HG02870 (cell line): ENCODE measurements at regions not wholly inside any gene's neighbourhood (a gene's known extent, or its start where the extent isn't known, plus 50 kb on each side); places are given as distances from the start of the nearest gene placed in this dataset.
A peak's percentile ranks its signal among the peaks of the same experiment; 100 is the strongest.
"Not testable (repeated sequence)": the region's sequence is repeated elsewhere in the genome, so short reads cannot be mapped to it uniquely, and the experiment has no call there.

Source experiments
- ATAC-seq: cut with Tn5 transposase; IDR thresholded peaks from one replicate; pipeline ENCODE4 v1.9.1; 2021; ENCODE audit warnings: mild to moderate bottlenecking, moderate library complexity; ENCODE audit not compliant: unreplicated experiment

DNA sequence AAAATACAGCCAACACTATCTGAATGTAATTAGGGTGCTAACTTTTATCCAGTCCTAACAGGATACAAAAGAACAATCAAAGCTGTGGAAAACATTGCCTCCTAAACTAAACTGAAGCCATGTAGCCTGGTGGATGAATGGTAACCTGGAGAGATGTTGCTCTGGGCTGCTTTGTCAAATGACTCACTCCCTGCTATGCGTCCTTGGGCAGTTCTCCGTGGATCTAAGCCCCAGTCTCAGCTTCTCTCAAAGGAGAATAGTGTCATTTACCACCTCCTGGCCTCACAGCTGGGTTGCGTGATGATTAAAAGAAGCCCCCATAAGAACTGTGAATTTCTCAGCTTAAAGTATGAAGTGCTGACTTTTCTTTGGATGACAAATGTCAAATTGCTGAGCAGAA is 203.7 kb downstream of the ICOS start:
- no peak for ATAC-seq

DNA sequence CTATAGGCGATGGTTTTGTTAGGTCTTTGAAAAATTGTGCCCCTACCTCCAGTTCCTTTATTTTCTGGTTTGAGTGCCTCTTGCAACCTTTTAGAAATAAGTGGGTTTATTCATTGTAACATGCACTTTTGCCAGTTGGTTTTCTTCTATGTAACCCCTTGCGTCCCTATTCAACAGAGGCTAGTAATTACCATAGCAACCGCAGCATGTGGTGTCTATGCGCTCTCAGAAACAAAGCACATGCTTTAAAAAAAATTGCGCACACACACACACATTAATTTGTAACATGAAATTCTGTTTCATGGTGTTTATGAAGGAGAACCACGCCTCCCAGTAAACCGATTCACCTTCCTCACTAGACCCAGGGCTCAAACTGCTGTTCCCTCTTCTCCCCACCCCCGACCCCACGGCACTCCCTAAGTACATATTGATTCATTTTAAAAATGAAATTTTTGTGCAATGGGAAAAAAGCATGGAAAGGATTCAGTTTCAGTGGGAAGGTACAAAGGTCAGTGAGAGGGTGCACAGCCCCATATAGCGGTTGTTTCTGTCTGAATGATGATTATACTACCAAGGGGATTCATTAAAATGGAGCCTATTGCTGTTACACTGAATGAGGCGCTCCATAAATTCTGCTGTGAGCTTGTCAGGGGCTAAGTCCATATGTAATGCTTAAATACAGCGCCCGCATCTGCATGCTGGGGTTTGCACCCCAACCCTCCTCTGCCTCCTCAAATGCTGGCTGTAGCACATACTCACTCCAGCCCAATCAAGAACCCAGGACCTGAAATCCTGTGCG is 206.9 kb downstream of the ICOS start:
- ATAC-seq = no peak

DNA sequence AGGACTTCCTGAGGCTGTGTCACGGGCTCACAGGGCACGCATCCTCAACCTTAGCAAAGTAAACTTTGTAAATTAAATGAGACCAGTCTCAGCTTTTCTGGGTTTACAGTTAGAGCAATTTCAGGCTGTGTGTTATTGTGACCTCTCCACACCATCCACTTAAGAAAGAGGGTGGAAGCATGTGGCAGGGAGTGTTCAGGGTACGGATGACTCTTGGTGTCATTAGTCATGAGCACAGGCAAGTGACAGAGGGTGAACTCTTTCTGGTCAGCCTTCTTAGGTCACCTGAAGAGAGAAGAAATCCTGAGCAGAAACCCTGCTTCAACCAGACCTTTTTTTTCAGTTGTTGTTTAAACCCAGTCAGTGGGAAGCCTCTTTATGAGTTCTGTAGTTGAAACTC is 207.9 kb downstream of the ICOS start:
- ATAC-seq = no peak

DNA sequence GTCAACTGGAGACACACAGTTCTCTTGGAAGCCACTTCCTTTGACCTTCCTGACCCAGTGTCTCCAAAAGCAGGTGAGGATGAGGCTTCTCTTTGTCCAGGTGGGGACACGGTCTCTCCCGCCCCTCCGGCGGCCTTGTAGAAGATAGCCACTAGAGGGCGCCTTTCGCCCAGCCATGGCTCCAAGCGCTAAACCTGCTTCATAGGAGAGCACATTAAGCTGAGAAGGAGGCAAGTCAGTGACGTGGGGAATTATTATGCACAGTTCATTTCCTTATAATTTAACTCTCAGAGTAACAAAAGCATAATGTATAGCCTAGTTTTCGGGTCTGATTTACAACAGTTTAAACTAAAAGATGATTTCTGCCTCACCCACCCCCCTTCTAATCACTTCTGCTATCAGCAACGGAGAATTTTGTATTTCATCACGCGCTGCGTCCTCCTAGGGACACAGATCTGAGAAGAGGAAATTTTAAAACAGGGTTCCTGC is 208.7 kb downstream of the ICOS start:
- ATAC-seq = peak; percentile 98

DNA sequence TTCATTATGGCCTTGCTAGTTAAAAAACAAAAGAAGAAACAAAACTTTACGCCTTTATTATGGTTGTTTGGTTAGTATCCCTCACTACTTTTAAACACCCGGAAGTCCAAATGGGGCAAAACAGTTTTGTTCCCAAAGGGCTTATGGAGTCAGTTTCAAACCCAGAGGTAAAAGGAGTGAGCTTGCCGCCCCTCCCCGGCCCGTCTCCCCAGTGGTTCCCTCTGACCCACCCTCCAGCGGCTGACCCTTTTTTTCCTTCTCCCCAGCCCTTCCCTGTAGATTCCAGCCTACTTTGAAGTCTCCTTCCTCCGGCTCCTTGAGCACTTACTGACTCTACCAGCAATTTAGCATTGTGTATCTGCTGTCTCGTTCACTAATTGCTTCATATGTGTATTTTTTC is 209.2 kb downstream of the ICOS start:
- no peak for ATAC-seq

DNA sequence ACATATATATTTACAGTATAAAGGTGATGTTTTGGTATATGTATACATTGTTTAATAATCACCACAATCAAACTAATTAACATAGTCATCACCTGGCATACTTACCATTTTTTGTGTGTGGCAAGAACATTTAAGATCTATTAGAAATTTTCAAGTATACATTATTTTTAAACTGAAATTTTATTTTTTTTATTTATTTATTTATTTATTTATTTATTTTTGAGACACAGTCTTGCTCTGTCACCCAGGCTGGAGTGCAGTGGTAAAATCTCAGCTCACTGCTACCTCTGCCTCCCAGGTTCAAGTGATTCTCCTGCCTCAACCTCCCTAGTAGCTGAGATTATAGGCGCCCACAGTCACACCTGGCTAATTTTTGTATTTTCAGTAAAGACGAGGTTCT is 210.5 kb downstream of the ICOS start:
- ATAC-seq = not testable (repeated sequence)

DNA sequence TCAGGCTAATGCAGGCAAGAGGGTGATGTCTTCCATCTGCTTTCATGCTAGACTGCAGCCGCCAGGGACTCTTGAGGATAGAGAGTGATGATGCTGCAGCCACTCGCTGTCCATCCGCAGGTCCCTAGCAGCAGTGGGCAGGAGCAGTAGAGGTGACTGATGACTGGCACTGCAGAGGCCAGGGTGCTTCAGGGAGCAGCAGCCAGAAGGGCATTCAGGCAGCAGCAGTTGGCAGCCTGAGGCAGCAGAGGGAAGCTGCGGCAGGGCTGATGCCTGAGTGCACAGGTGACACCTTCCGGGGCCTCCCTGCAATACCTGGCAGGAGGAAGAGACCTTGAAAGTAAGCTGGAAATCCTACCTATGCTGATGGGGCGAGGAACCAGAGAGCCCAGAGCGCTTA is 214.2 kb downstream of the ICOS start:
- no peak for ATAC-seq

DNA sequence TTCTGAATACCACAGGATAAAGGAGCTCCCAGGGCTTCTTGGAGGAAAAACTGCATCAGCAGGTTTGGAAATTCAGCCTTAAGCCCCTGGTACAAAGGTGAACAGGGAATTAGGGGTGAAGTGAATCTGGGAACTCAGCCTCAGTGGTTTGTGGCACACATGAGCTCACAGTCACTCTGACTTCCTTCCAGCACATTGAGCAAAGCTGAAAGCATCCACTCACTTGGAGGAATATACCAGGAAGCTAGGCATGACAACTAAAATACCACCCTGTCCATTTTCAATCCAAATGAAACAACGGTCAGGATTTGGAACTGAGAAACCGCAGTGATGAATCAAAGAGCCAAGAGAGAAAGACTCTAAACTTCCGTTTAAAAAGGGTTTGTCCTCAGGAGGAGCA is 216.1 kb downstream of the ICOS start:
- no peak for ATAC-seq

DNA sequence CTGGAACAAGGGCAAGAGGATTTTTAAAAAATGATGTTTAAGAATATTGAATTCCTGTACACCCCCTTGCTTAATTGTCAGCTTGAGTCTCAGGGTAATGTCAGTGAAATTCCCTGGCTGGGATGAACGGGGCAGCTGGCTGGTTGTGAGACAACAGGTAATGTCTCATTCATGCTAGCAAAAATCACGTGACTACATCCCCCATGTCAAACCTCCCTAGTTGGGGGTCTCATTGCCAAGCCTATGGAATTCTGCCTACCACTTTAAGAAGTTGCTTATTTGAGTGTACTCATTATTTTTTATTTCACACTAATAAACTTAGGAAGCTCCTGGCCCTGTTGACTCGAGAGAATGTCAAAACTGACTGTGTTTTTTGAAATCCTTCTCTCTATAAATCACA is 218.3 kb downstream of the ICOS start:
- no peak for ATAC-seq

DNA sequence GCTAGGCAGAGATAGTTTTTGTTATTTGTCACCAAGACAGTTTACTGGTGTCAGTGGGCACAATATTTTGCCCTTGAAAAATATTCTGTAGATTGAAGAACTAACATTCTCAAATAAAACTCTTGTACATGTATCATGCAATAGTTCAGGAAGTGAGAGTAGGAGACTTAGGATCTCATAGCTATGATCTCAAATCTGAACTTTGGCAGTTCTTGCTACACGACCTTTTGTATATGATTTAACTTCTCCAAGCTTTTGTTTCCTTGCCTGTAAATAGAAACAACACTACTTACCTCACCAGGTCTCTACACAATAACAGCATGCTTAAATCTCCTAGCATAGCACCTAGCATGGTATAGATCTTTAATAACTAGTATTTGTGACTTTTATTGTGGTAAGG is 219.9 kb downstream of the ICOS start:
- ATAC-seq = no peak

DNA sequence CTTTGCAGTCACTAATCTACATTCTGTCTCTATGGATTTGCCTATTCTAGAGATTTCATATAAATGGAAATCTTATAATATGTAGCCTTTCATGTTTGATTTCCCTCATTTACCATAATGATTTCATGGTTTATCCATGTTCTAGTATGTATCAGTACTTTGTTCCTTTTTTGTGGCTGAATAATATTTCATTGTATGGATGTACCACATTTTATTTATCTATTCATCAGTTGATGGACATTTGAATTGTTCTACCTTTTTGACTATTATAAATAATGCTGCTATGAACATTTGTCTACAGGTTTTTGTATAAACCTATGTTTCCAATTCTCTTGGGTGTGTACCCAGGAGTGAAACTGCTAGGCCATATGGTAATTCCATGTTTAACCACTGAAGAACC is 221.1 kb downstream of the ICOS start:
- ATAC-seq = no peak

DNA sequence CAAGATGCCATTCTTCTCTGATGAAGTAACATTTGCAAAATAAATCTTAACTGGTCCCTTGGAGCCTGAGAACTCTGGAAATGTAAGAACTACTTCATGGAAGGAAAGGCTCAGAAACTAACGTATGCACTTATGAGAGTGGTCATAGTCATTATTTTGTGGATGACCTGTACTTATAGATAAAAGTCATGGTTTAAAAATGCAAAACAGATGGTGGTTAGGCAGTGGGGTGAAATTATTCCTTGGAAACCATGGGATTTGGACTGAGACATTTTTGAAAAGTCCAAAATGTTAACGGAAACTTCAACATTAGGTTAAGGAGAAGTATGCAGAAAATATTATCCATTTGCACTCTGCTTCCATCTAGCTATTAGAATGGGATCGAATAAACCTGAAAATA is 223.0 kb downstream of the ICOS start:
- ATAC-seq = no peak

DNA sequence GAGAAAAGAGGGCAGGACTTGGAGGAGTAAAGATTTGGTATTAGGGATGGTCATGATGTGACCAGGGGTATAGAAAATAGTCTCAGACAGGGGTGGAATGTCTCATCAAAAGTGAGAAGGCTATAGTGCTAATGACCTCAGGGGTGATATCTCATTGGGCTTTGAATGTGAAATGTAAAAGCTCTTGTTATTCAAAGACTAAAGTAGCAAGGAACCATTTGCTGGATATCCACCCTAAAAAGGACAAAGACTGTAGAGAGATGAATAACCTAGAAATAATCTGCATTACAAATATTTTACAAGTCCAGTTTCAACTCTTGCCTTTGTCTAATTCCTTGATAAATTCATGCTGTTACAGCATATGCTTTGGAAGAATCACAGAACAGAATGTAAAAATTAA is 224.4 kb downstream of the ICOS start:
- ATAC-seq = no peak

DNA sequence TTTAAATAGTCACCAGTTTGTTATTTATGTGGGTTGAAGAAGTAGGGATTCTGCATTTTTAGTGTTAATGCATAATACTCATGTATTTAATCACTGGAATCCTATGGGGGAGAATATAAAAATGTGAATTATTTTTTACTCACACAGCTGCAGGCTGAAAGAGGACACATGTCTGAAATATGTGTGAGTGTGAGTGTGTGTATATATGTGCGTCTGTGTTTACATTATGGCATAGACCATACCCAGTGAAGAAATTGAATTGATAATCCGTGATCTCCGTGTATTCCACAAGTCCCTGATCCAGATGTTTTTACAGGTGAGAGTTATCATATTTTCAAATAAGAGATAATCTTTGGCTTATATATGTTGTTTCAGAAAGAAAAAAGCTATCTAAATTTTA is 225.3 kb downstream of the ICOS start:
- ATAC-seq = no peak

DNA sequence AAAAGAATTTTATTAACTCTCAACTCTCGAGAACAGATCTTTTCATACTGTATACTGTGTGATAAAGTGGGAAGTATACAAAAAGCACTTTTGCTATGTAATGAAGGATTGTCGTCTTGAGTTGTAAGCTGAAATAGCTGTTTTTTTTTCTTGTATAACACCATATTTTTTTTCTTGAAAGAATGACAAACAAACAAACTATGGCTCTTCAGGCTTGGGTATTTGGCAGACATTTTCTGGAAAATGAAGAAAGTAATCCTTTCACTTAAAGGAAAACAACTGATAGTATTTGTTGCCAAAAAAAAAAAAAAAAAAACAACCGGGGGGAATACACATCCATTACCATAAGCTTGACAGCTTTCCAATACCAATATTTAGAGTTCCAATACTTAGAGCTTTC is 230.4 kb downstream of the ICOS start:
- ATAC-seq = no peak

DNA sequence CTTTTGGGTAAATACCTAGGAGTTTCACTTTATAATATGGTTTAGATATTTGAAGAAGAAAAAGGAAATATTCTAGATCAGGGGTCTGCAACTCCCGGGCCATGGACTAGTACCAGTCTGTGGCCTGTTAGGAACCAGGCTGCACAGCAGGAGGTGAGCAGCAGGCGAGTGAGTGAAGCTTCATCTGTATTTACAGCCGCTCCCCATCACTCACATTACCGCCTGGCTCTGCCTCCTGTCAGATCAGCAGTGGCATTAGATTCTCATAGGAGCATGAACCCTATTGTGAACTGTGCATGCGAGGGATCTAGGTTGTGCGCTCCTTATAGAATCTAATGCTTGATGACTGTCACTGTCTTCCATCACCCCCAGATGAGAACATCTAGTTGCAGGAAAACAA is 231.1 kb downstream of the ICOS start:
- not testable (repeated sequence) for ATAC-seq

DNA sequence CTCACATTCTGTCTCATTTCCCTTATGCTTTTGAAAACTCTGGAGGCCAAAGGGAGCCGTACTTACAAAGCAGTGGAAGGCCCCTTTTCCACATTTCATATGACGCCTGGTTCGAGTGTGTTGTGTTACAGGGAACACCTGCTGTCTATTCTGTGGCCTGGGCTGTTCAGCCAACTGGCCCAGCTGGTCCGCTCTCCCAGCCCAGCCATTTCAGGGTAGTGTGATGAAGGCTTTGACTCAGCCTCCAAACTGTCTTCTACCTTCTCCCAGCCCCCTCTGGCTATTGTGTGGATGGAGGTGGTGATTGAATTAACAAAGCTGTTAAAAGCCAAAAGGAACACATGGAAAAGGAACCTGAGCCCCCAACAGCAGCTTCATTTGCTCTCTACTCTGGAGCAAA is 233.8 kb downstream of the ICOS start:
- no peak for ATAC-seq

DNA sequence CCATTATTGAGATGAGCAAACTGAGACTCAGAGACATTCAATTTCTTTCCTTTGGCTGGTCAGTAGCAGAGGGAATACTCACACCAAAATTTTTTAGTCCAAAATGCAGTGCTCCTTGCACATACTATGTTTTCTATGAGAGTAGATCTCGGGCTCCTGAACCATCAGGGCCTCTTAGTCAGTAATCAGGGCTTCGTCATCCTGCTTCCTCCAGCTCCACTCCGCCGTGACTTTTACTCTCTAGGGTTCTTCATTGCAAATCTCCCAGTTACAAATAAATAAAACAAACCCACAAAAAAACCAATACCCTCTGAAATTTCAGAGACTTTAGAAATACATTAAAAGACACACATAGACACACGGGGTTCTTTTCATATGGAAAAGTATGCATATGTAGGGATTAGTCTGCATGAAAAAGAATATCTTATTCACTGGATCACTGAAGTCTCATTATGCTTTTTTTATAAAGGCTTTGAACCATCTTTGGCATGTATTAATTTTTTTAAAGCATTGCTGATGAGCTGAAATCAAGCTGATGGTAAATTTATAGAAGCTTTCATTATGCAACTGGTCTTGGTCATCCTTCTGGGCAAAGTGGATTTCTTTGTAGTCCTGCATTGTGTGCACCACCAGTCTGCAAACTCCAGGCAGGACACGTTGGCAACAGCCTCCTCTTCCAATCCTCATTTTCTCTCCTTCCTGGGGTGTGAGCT is 235.0 kb downstream of the ICOS start:
- no peak for ATAC-seq

DNA sequence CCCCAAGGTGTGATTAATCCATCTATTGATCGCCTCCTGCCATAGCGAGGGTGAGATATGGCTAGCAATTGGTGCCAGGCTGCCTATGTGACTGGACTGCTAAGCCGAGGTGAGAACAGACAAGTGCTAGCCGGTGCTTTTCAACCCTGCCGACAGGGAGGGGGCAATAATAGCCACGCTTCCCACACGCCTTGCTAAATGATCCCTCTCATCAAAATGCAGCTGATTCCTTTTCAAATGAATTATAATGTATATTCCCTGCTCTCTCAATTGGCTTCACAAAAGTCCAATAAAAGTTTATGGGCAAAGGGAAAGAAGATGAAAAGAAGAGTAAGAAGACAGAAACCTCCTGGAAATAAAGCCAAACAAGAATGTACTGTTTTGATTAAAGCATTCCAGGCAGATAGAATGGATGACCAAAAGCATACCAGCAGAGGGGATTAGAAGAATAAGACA is 235.6 kb downstream of the ICOS start:
- ATAC-seq = no peak

DNA sequence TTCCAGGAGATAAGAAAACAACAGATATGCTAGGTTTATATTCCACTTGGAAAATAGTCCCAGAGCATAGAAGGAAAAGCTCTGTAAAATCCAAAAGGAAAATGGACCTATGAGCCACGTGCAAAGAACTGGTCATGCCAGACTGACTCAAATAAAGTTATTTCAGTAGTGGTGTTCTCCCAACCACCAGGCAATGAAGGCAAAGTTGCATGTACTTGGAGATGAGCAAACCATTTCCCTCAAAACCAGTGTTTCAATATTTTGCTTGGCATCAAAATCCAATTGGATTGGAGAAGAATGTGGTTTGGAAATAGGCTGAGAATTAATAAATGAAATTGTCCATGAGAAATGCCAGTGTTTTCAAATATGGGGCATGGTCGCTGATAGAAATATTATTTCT is 237.5 kb downstream of the ICOS start:
- no peak for ATAC-seq

DNA sequence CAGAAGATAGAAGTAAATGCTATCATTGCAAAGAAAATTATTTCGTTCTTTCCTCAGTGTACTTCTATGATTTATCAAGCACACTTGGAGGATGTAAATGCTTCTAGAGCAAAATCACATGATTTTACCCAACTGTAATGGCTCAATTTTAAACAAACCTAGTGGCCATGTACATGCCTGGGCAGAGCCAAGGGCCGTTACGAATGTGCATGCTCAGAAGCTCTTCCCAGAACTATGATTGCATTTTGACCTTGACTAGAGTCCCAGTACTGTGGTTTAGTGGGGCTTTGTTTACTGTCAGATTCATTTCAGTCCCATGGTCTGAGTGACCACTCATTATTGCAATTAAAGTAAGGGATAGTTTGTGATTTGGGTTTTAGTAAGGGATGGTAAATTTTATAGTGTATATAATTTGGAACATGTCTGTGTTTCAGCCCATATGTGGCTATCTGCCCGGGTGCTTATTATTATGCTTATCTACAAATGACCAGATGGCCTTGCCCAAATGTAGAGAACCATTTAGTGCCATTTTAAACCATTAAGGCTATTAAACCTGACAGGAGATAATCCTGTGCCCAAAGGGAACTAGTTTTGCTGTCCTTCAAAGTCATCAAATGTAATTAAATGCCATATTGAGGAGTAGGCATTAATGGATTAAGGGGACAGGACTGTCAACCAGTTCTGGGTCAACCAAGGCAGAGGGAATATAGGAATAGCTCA is 239.1 kb downstream of the ICOS start:
- no peak for ATAC-seq

DNA sequence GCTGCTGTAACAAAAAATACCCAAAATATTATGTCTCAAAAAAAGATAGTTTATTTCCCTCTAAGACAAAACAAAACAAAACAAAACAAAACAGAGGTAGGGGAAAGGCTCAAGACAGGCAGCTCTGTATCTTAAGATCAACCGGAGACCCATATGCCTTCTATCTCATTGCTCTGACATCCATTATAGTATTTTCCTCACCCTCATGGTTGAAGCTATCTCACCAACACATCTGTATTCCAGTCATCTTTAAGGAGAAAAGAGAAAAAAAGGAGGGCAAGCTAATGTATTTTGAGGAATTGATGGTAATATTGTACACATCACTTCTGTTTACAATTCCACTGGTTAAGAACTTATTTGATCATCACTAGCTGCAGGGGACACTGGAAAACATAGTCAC is 239.7 kb downstream of the ICOS start:
- no peak for ATAC-seq
